Prostate gland (tissue), 2 donors: ENCODE measurements at regions not wholly inside any gene's neighbourhood (a gene's known extent, or its start where the extent isn't known, plus 50 kb on each side); places are given as distances from the start of the nearest gene placed in this dataset.
"Not testable (repeated sequence)": the region's sequence is repeated elsewhere in the genome, so short reads cannot be mapped to it uniquely, and the experiment has no call there.

Experiments
- CTCF ChIP-seq, 4 experiments: fragments of 200-600 bp in 2 of 4; fragments of 450-650 bp in 2 of 4; sonication (generic) in 2 of 4; IDR thresholded peaks; 1 replicate in 3 of 4; 2 replicates in 1 of 4; pipeline ENCODE4 v1.5.1; 2016 to 2019; ENCODE audit warnings: antibody characterized with exemption in 4 of 4, mild to moderate bottlenecking in 2 of 4, moderate library complexity in 2 of 4
- POLR2A ChIP-seq: fragments of 450-650 bp; IDR thresholded peaks from one replicate; pipeline ENCODE4 v1.6.1; 2016; ENCODE audit warnings: antibody characterized with exemption, mild to moderate bottlenecking
- POLR2AphosphoS5 ChIP-seq: sonication (generic); formaldehyde crosslinking; IDR thresholded peaks from one replicate; pipeline ENCODE4 v1.6.1; 2017; ENCODE audit warnings: antibody characterized with exemption

GRCh38 chr1:138842-139241 lies 312.6 kb downstream of the OR4F29 start:
- not testable (repeated sequence) for TF ChIP-seq POLR2A; POLR2AphosphoS5; CTCF (IDR thresholded peaks at IDR 0.05)
